RPMI7951 (cell line): ENCODE measurements at regions not wholly inside any gene's neighbourhood (a gene's known extent, or its start where the extent isn't known, plus 50 kb on each side); places are given as distances from the start of the nearest gene placed in this dataset.
A peak's percentile ranks its signal among the peaks of the same experiment; 100 is the strongest.
"Not testable (repeated sequence)": the region's sequence is repeated elsewhere in the genome, so short reads cannot be mapped to it uniquely, and the experiment has no call there.

ENCODE experiments used
- DNase-seq: peaks from one replicate; pipeline ENCODE4 v3.0.0-alpha.2; 2012; ENCODE audit warnings: low read depth

DNA sequence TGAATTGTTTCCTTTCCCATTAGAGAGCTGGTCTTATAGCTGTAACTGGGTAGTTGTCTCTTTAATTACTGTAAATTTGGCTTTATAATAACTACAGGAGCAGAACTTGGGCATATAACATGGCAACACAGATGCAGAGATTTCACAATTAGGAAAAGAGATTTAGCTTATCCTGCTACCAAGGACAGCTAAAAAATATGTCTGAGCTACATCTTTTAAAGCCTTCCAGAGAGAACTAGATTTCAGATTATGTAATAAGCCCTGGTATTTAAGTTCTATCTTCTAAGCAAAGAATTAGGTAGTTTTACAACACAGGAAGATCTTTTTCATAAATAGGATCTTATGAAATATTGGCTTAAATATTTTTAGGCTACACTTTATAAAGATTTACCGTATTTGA, 313.8 kb downstream of the S1PR1 start:
- no peak for DNase-seq

DNA sequence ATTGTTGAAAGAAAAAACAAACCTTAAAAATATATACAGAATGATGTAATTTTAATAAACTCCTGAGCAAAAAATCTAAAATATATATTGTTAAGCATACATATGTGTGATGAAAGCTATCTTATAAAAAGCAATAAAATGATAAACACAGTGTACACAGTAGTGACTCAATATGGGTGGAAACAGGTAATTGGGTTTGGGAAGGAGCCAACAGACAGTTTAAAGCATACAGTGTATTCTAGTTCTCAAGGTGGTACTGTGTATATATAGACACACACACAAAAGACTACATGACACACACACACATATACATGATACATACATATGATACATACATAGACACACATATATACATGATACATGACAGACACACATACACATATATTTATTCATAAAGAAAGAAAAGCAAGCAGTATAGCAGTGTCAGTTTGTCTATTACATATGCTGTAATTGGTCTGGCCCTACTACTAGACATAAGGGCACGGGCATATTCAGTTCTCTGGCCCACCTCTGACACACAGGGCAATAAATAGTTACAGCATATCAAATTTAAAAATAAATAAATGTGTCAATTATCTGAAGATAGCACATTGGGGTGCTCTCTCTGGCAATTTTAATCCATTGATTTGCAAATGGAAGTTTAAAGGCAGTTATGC, 330.2 kb downstream of the S1PR1 start:
- DNase-seq = no peak

DNA sequence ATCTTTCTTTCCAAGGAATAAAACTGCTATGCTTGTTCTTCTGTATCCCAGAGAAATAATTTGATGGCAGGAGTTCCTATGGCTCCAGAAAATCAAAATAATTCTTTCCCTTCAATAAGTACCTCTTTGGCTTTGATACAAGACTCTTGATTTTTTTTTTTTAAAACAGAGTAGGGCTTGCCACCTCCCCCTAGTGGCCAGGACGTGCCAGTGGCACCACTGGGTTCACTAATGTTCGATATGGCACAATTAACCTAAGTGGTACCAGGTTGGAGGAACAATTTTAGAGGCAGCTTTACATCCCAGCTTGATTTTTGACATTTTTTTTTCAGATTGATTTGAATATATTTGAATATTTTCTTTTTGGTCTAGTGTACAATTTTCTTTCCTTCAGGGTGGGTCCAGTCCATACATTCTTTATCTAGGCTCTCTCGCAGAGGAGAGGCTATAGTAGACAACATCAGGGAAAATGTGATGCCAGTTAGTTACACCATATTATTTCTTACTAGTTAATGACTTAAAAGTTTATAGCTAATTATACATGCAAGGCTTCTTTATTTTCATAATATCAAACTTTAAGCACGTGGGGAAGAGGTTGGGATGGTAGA, 330.9 kb downstream of the S1PR1 start:
- peak; percentile 1 for DNase-seq

DNA sequence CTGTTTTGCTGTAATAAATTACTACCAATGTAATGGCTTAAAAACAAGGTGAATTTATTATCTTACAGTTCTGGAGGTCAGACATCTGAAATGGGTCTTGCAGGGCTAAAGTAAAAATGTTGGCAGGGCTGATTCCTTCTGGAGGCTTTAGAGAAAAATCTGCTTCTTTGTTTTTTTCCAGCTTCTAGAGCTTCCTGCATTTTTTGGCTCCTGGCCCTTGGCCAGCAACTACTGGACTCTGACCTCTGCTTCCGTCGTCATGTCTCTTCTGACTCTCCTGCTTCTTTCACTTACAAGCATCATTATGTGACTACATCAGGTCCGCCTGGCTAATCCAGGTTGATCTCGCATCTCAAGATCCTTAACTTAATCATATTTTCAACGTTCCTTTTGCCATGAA, 350.9 kb downstream of the S1PR1 start:
- no peak for DNase-seq

DNA sequence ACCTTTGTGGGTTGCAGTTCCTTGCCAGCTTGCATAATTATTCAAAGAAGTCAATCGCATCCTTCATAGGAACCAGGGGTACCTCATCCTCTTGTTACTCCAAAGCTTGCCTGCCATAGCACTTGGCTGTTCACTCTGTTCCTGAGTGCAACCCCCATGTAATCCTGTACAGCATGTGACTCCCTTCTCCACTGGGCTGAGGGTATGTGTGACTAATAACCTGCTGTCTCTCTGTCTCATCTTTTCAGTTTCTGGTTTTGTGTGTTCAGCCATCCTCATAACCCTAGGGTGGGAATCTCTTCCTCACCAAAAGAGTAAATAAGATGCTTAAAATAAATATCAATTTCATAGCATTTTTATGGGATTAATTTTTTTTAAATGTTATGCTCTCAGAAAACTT, 351.9 kb downstream of the S1PR1 start:
- DNase-seq = no peak

DNA sequence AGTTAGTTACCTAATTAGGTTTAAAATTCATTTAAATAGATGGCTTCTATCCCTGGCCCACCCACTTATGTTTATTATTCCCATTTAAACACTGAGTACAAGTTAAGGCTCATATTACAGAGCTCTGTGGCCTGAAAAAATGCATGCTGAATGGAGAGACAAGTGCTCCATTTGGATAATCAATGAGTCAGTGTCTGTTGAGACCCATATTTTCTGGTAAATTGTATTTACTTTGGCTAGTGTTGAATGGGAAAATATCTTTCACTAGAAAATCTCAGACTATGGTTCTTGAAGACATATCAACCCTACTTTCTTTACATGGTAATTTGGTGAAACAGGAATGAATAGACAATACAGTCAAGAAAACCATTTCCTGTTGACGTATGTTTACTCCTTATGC, 356.0 kb downstream of the S1PR1 start:
- DNase-seq = peak; percentile 2

DNA sequence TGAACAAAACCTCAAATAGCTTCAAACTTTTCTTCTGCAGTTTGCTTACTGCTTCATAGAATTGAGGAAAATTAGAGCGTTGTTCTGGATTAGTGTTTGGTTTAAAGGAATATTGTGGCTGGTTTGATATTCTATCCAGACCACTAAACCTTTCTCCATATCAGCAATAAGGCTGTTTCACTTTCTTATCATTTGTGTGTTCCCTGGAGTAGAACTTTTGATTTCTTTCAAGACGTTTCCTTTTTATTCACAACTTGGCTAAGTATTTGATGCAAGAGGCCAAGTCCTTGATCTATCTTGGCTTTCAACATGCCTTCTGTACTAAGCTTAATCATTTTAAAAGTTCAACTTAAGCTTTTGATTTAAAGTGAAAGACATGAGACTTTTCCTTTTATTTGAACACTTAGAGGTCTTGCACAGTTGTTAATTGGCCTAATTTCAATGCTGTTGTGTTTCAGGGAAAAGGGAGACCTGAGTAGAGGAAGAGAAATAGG, 359.1 kb downstream of the S1PR1 start:
- no peak for DNase-seq

DNA sequence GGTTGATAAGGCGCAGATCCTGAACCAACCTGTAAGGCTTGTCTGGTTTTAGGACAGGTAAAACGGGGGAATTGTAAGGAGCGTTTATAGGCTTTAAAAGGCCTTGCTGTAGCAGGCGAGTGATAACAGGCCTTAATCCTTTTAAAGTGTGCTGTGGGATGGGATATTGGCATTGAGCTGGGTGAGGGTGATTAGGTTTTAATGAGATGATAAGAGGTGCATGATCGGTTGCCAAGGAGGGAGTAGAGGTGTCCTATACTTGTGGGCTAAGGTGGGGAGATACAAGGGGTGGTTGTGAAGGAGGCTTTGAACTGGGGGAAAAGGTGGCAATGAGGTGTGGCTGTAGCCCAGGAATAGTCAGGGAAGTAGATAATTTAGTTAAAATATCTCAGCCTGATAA, 363.8 kb downstream of the S1PR1 start:
- not testable (repeated sequence) for DNase-seq

DNA sequence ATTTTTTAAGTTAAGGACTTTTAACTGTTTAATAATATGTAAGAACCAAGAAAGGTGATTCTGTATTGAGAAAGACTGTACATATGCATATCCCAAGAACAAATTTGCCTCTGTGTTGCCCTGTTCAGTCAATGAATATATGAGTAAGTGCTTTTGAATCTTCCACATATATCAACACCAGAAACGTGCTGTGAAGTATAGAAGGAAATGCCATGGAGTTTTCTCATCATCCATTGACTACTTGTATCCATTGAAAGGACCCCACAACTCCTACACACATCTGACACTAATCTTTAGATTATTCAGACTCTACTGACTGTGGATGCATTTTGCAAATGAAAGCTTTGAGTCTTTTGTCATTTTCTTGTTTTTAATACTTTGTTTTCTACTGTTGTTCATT, 366.9 kb downstream of the S1PR1 start:
- no peak for DNase-seq

DNA sequence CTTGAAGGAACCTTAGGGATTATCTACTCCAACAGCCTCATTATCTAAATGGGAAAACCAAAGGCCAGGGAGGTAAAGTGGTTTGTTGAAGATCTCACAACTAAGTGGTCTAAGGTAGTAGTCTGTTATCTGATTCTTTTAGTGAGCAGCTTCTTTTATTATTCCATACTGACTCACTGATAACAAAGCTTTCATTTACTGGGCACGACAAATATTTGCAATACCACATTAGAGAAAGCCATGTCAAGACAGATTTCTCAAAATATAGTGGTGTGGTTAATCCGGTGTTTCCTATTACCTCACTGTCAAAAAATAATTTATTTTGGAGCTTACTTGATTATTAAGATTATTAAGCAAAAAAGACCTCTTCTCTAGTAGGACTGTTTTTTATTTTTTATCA, 369.1 kb downstream of the S1PR1 start:
- DNase-seq = no peak

DNA sequence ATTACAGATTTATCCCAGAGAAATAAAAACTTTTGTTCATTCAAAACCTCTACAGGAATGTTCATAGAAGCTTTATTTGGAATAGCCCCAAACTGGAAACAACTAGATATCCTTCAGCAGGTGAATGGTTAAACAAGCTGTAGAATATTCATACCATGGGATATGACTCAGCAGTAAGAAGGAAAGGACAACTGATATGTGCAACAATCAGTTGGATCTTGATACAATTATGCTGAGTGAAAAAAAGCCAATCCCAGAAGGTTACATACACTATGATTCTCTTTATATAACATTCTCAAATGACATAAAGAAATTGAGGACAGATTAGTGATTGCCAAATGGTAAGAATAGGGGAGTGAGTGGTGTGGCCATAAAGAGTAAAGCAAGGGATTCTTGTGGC, 376.7 kb downstream of the S1PR1 start:
- DNase-seq = no peak

DNA sequence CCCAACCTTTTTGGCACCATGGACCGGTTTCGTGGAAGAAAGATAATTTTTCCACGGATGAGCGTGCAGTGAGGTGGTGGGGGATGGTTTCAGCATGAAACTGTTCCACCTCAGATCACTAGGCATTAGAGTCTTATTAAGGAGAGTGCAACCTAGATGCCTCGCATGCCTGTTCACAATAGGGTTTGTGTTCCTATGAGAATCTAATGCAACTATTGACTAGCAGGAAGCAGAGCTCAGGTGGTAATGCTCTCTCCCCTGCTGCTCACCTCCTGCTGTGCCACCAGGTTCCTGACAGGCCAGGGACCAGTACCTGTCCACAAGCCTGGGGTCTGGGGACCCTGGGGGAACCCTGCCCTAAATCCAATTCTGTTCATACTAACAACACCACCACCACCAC, 377.8 kb downstream of the OLFM3 start:
- no peak for DNase-seq

DNA sequence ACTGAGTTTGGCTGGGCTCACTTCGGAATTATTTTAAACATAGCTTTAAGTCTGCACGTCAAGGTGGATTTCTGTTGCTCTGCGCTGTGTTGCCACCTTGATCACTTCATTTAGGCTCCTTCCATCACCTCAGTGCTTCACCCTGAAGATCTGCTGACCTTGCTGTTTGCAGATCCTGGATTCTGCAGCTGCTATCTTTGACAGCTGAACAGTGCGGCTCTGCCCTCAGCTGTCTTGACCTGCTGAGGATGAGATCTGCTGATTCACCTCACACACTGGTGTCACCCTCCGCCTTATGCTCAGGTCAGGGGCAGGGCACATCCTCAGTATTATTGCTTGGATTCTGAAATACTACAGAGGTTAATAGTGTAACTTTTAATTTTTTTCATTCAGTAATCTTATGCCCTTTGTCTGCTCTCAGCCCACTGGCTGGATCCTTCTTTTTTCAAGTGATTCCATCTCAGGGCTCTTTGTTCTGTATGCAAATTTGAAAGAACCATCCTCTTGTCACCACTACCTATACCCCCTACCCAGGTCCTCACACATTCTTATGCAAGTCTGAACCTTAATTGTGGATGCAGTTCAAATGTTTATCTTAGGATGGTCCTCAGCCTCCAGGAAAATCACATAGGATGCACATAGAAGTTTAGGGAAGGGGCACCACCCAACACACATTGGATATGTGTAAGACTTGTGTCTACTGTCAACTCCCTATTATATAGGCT, 364.0 kb downstream of the OLFM3 start:
- DNase-seq = no peak

DNA sequence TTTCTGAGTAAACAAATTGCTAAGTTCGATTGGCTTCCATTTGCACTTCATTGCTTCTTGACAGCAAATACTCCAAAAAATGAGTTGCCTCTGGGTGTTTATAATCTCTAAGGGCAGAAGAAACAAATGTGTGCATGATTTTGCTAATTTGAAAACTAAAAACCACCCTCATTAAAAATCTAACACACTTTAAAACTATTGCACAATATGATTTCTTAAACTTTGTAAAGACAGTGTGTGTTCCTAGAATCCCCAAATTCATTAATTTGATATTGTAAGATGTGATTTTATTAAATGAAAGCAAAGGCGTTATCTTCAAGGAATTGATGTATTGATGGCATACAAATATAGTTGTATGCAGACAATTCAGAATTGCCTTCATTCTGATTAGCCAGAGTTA, 350.9 kb downstream of the OLFM3 start:
- no peak for DNase-seq

DNA sequence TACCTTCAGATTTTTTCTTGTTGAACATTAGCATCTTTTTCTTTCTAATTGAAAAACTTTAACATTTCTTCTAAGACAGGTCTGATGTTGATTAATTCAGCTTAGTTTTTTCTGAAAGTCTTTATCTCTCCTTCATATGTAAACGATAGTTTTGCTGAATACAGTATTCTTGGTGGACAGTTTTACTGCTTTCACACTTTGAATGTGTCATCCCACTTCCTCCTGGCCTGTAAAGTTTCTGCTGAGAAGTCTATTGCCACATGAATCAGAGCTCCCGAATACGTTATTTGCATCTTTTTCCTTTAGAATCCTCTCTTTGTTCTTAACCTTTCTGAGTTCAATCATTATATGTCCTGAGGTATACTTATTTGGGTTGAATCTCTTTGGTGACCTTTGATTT, 344.2 kb downstream of the OLFM3 start:
- DNase-seq = no peak

DNA sequence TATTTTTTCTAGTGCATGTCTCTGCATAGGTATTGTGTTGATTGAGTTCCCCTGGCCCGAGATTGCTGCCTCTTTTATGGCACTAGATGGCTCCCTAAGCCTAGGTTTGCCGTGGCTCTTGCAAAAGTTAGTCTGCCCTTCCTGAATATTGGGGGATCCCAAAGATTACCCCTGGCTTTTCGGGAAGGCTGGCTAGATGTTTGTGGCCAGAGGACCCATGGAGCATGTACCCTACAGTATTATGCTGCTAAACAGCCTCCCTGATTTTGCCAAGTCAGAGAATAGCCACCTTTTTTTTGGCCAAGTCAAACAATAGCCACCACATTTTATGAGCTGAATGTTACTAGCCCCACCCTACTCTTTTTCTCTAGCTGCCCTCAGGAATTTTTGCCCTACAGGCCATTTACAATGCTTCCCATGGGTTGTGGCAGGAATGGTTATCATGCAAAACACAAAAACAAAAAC, 343.2 kb downstream of the OLFM3 start:
- DNase-seq = no peak

DNA sequence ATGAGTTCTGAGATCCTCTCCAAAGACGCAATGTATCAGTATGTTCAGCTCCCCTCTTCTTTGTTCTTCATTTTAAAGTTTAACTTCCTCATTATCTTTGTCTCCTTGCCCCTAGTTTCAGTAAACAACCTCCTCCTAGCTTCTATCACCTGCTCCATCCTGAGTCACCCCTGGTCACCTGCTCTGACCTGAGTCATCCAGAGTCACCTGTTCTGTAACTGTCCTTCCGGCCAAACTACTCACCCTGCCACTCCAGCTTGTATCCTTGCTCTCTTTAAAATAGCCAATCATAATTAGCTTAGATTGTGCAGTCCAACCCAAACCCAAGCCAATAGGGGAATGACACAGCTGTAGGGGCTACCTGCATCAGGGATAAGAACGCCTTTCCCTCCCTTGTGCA, 332.0 kb downstream of the OLFM3 start:
- no peak for DNase-seq

DNA sequence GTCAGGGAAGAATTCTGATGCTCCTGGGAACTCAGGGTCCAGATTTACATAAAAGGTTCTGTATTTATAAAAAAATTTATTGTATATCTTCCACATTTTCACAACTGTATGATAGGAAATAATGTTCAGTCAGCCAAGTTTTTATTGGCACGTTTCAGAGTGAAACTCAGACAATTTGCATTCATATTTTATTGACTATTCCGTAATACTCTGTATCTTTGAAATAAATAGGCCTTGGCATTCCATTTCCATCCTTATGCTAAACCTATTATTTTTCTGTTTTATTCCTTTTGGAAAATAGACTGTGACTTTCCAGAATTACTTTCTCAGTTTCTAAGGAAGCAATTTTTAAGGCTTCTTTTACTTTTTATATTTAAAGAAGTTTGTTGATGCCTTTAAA, 329.0 kb downstream of the OLFM3 start:
- no peak for DNase-seq

DNA sequence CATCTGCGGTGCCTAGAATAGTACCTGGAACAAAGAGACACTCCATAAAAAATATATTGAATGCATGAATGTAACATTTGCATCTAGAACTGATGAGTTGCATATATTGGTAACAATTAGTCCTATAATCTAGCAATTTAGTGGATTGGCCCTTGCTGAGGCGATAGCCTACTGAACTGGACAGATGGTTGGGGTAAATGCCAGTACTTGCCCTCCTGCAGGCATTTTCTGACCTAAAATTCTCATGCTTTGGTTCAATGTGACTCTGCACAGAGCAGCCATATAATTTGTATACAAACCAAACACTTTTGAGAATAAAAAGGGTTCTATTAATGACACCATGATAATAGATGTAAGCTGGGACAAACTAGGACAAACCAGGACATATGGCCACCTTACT, 313.6 kb downstream of the OLFM3 start:
- DNase-seq = no peak

DNA sequence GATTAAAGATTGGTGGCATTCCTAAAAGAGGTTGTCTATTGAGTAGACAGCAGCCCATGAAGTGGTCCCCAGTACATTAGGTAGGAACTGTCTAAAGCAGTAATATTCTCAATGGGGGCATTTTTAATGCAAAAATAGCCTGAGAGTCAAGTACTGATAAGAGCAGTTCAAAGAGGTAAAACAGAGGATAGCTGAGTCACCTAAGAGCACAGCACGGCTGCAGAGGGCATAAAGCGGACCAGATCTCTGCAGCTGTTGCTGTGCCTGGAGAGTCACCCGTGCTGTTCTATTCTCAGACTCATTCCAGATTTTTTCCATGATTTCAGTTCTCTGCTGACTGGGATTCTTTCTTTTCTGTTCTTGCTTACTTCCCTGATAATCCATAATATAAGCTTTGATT, 313.2 kb downstream of the OLFM3 start:
- DNase-seq = no peak

DNA sequence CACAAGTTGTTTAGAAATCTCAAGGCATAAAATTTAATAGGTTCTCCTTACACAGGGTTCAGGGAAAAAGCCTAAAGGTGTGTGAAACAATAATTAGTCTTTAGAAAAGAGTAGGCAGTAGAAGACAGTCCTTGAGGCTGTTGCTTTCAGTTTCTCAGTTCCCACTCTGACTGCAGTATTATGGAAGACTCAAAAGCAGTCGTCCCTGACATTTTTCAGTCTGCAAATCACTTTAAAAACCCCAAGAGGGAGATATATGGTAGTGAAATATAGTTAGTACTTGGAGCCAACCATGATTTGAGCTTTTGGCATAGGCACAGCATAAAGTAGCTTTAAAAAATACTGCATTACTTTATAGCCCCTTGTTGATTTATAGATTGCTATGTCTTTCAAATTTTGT, 299.7 kb downstream of the OLFM3 start:
- no peak for DNase-seq

DNA sequence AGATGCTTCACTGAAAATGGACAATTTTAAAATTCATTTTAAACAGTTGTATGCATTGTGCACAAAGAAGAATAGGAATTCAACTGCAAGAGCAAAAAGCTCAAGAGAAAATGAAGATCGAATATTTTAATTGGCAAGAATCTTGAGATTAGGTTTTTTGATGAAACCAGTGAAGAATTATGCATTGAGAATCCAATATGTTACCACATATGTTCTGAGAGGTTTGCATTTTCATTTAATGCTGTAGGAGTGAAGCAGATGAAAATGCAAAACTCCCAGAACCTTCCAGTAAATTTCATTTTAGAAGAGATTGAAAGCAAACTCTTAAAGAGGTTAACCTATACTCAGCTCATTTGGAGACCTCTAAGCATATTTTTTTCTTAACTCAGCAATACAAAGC, 298.0 kb downstream of the OLFM3 start:
- DNase-seq = no peak

DNA sequence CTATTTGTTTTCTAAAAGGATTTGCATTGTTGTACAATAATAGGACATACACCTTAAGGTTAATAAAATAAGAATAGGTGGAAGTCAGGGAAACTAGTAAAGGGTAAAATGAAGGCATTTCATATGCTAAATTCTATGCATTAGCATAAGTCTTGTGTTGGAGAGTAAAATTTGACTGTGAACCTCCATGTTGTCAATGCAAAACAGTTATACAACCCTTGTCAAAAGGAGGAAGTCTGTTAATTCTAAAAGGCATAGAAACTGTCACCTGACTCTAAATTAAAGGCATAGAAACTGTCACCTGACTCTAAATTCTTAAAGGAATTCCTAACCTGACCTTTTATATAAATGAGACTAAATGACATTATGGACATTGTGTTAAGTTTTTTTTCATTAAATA, 291.8 kb downstream of the OLFM3 start:
- DNase-seq = no peak
